ENCODE measurements at regions not wholly inside any gene's neighbourhood (a gene's known extent, or its start where the extent isn't known, plus 50 kb on each side); places are given as distances from the start of the nearest gene placed in this dataset.

DNA sequence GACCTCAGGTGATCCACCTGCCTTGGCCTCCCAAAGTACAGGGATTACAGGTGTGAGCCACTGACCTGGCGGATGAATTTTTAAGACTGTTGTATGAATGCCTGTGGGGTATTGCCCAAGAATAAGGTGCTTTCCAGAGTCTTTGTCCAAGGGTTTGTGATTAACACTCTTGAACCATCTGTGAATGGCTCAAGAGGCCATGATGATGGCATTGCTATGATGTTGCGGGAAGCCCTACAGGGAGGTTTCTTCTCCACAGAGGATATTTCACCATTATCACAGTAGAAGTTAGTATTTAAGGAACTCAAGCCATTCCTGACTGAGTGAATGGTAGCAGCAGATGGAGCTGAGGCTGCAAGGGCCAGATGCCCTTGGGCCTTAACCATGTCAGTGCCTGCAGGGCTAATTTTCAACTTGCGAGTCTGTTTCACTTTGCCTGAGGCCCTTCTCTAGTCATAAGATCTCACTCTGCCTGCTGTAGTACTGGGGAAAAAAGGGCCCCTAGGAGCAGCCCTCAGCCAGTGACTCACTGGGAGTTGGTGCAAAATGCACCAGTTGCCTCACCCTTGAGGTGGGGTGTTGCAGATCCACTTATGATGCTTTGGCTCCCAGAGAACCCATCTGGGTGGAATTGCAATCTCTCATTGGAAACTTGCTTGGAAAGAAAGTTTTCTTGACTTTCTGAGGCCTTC lies 108.6 kb upstream of the FLRT2 start:
- no peak for TF ChIP-seq POLR2AphosphoS5 (IDR thresholded peaks at IDR 0.05; ENCODE audit: borderline replicate concordance, low read depth, low read length)
- no peak for TF ChIP-seq EZH2 (IDR thresholded peaks at IDR 0.05)
